HG03097 (cell line): ENCODE measurements at regions not wholly inside any gene's neighbourhood (a gene's known extent, or its start where the extent isn't known, plus 50 kb on each side); places are given as distances from the start of the nearest gene placed in this dataset.

Experiments used
- ATAC-seq: cut with Tn5 transposase; IDR thresholded peaks from one replicate; pipeline ENCODE4 v1.9.1; 2021; ENCODE audit not compliant: unreplicated experiment, low FRiP score

- no peak for ATAC-seq
These were observed 308.1 kb downstream of the CDH26 start for GRCh38 chr20:60266177-60266823.

GRCh38 chr20:60268491-60268890, 310.3 kb downstream of the CDH26 start:
- no peak for ATAC-seq

- ATAC-seq: no peak
These were observed 311.4 kb downstream of the CDH26 start for GRCh38 chr20:60269573-60270162.

- ATAC-seq: no peak
These were observed 312.1 kb downstream of the CDH26 start for GRCh38 chr20:60270341-60270740.

GRCh38 chr20:60271597-60271996, 313.4 kb downstream of the CDH26 start:
- no peak for ATAC-seq

- ATAC-seq: no peak
These were observed 314.6 kb downstream of the CDH26 start for GRCh38 chr20:60272790-60273189.

- no peak for ATAC-seq
These were observed 316.5 kb downstream of the CDH26 start for GRCh38 chr20:60274717-60275116.

- no peak for ATAC-seq
These were observed 323.1 kb downstream of the CDH26 start for GRCh38 chr20:60281295-60281694.

- no peak for ATAC-seq
These were observed 325.1 kb downstream of the CDH26 start for GRCh38 chr20:60283281-60283680.

GRCh38 chr20:60286764-60287163, 328.5 kb downstream of the CDH26 start:
- no peak for ATAC-seq

GRCh38 chr20:60288945-60289344, 330.7 kb downstream of the CDH26 start:
- no peak for ATAC-seq

GRCh38 chr20:60292001-60292520, 333.8 kb downstream of the CDH26 start:
- no peak for ATAC-seq

- no peak for ATAC-seq
These were observed 336.4 kb downstream of the CDH26 start for GRCh38 chr20:60294632-60295031.

GRCh38 chr20:60295214-60295613, 337.0 kb downstream of the CDH26 start:
- ATAC-seq: no peak

- no peak for ATAC-seq
These were observed 339.4 kb downstream of the CDH26 start for GRCh38 chr20:60297649-60298048.

- ATAC-seq: no peak
These were observed 340.4 kb downstream of the CDH26 start for GRCh38 chr20:60298647-60299046.

- no peak for ATAC-seq
These were observed 341.7 kb downstream of the CDH26 start for GRCh38 chr20:60299951-60300350.

GRCh38 chr20:60300374-60300773, 342.2 kb downstream of the CDH26 start:
- ATAC-seq: no peak

- ATAC-seq: no peak
These were observed 344.7 kb downstream of the CDH26 start for GRCh38 chr20:60302875-60303274.

GRCh38 chr20:60304026-60304590, 345.9 kb downstream of the CDH26 start:
- no peak for ATAC-seq

- ATAC-seq: no peak
These were observed 346.7 kb downstream of the CDH26 start for GRCh38 chr20:60304931-60305330.

GRCh38 chr20:60306105-60306504, 347.9 kb downstream of the CDH26 start:
- ATAC-seq: no peak
